Endothelial cell (in vitro differentiated cells): ENCODE measurements at regions not wholly inside any gene's neighbourhood (a gene's known extent, or its start where the extent isn't known, plus 50 kb on each side); places are given as distances from the start of the nearest gene placed in this dataset.
A peak's percentile ranks its signal among the peaks of the same experiment; 100 is the strongest.
"Not testable (repeated sequence)": the region's sequence is repeated elsewhere in the genome, so short reads cannot be mapped to it uniquely, and the experiment has no call there.

Source experiments
- DNase-seq: peaks from one replicate; pipeline ENCODE4 v3.0.0; 2021; ENCODE audit warnings: low spot score
- H3K27ac Mint-ChIP-seq: one replicate; pipeline ENCODE4 v1.8.0; 2021; ENCODE audit warnings: mixed read lengths, inconsistent platforms; ENCODE audit not compliant: unreplicated experiment
- H3K27me3 Mint-ChIP-seq: one replicate; pipeline ENCODE4 v1.8.0; 2021; ENCODE audit warnings: mild to moderate bottlenecking, moderate library complexity, mixed read lengths, inconsistent platforms; ENCODE audit not compliant: unreplicated experiment
- H3K36me3 Mint-ChIP-seq: one replicate; pipeline ENCODE4 v1.8.0; 2021; ENCODE audit warnings: mild to moderate bottlenecking, low read depth, mixed read lengths, inconsistent platforms; ENCODE audit not compliant: unreplicated experiment
- H3K4me1 Mint-ChIP-seq: one replicate; pipeline ENCODE4 v1.8.0; 2021; ENCODE audit warnings: mild to moderate bottlenecking, mixed read lengths, inconsistent platforms; ENCODE audit not compliant: unreplicated experiment
- H3K4me3 Mint-ChIP-seq: one replicate; pipeline ENCODE4 v1.8.0; 2021; ENCODE audit warnings: mild to moderate bottlenecking, mixed read lengths, inconsistent platforms; ENCODE audit not compliant: unreplicated experiment
- H3K9me3 Mint-ChIP-seq: one replicate; pipeline ENCODE4 v1.8.0; 2021; ENCODE audit warnings: mixed read lengths, inconsistent platforms; ENCODE audit not compliant: unreplicated experiment
- CTCF ChIP-seq: fragments of 200-600 bp; sonication (generic); IDR thresholded peaks from one replicate; pipeline ENCODE4 v1.5.0; 2021; ENCODE audit warnings: antibody characterized with exemption; ENCODE audit not compliant: unreplicated experiment

GRCh38 chr22:47408409-47408808 lies 646.0 kb downstream of the TBC1D22A start:
- no peak for DNase-seq
- Mint-ChIP-seq H3K36me3 (peaks cover 24% of the 10 kb centered on the region), H3K27me3 (peaks cover 19% of the 10 kb centered on the region), H3K9me3 (peaks cover 69% of the 10 kb centered on the region), H3K27ac (no peak overlapping the region), H3K4me1 (no peaks in the 10 kb centered on the region), H3K4me3 (no peak overlapping the region)
- TF ChIP-seq CTCF = no peak

- Mint-ChIP-seq H3K27me3 (peaks cover 19% of the 10 kb centered on the region), H3K4me1 (no peaks in the 10 kb centered on the region), H3K9me3 (peaks cover 74% of the 10 kb centered on the region), H3K4me3 (no peak overlapping the region), H3K27ac (no peak overlapping the region), H3K36me3 (peaks cover 24% of the 10 kb centered on the region)
- TF ChIP-seq CTCF = no peak
- DNase-seq = no peak
Observed at GRCh38 chr22:47407461-47408025, 645.1 kb downstream of the TBC1D22A start.

GRCh38 chr22:47406896-47407295 lies 644.4 kb downstream of the TBC1D22A start:
- no peak for TF ChIP-seq CTCF
- H3K4me1 Mint-ChIP-seq = no peaks in the 10 kb centered on the region
- DNase-seq = no peak
- H3K27me3 Mint-ChIP-seq = peaks cover 19% of the 10 kb centered on the region
- H3K36me3 Mint-ChIP-seq = peaks cover 28% of the 10 kb centered on the region
- peak overlapping the region; percentile 50 for H3K4me3 Mint-ChIP-seq
- H3K9me3 Mint-ChIP-seq = peaks cover 77% of the 10 kb centered on the region
- H3K27ac Mint-ChIP-seq = no peak overlapping the region

- Mint-ChIP-seq H3K9me3 (peaks cover 74% of the 10 kb centered on the region), H3K27me3 (peaks cover 19% of the 10 kb centered on the region), H3K27ac (no peak overlapping the region), H3K4me3 (peak overlapping the region; percentile 50), H3K36me3 (peaks cover 30% of the 10 kb centered on the region), H3K4me1 (no peaks in the 10 kb centered on the region)
- no peak for DNase-seq
- no peak for TF ChIP-seq CTCF
Observed at GRCh38 chr22:47406180-47406834, 643.9 kb downstream of the TBC1D22A start.

GRCh38 chr22:47405222-47405621 lies 642.8 kb downstream of the TBC1D22A start:
- Mint-ChIP-seq H3K36me3 (peaks cover 26% of the 10 kb centered on the region), H3K27me3 (peaks cover 24% of the 10 kb centered on the region), H3K9me3 (peaks cover 70% of the 10 kb centered on the region)
- not testable (repeated sequence) for H3K4me1 Mint-ChIP-seq, H3K4me3 Mint-ChIP-seq, H3K27ac Mint-ChIP-seq, DNase-seq
